HEK293 (cell line): ENCODE measurements at regions not wholly inside any gene's neighbourhood (a gene's known extent, or its start where the extent isn't known, plus 50 kb on each side); places are given as distances from the start of the nearest gene placed in this dataset.

Source experiments
- MEIS1 ChIP-seq: sonication (generic); formaldehyde crosslinking; IDR thresholded peaks from 2 replicates; pipeline ENCODE4 v1.8.1; 2022; ENCODE audit warnings: missing genetic modification reagents, mild to moderate bottlenecking, borderline replicate concordance
- OVOL3 ChIP-seq: fragments of 450-650 bp; formaldehyde crosslinking; IDR thresholded peaks from 2 replicates; pipeline ENCODE4 v1.5.1; 2016; ENCODE audit warnings: missing biosample characterization, missing genetic modification characterization
- PATZ1 ChIP-seq: fragments of 450-650 bp; formaldehyde crosslinking; IDR thresholded peaks from 2 replicates; pipeline ENCODE4 v1.5.1; 2016; ENCODE audit warnings: missing biosample characterization, missing genetic modification characterization
- REPIN1 ChIP-seq: fragments of 450-650 bp; formaldehyde crosslinking; IDR thresholded peaks from 2 replicates; pipeline ENCODE4 v1.5.1; 2017; ENCODE audit warnings: missing biosample characterization, missing genetic modification characterization, low read depth
- ZBTB21 ChIP-seq: fragments of 450-650 bp; formaldehyde crosslinking; IDR thresholded peaks from 2 replicates; pipeline ENCODE4 v1.5.1; 2017; ENCODE audit warnings: missing biosample characterization, missing genetic modification characterization
- ZNF624 ChIP-seq: fragments of 450-650 bp; formaldehyde crosslinking; IDR thresholded peaks from 2 replicates; pipeline ENCODE4 v1.5.1; 2017; ENCODE audit warnings: missing biosample characterization, missing genetic modification characterization
- TF ChIP-seq, protein P1 (sequence below): sonication (generic); formaldehyde crosslinking; IDR thresholded peaks from 2 replicates; pipeline ENCODE4 v1.8.1; 2022; ENCODE audit warnings: mild to moderate bottlenecking, moderate library complexity, missing genetic modification reagents

DNA sequence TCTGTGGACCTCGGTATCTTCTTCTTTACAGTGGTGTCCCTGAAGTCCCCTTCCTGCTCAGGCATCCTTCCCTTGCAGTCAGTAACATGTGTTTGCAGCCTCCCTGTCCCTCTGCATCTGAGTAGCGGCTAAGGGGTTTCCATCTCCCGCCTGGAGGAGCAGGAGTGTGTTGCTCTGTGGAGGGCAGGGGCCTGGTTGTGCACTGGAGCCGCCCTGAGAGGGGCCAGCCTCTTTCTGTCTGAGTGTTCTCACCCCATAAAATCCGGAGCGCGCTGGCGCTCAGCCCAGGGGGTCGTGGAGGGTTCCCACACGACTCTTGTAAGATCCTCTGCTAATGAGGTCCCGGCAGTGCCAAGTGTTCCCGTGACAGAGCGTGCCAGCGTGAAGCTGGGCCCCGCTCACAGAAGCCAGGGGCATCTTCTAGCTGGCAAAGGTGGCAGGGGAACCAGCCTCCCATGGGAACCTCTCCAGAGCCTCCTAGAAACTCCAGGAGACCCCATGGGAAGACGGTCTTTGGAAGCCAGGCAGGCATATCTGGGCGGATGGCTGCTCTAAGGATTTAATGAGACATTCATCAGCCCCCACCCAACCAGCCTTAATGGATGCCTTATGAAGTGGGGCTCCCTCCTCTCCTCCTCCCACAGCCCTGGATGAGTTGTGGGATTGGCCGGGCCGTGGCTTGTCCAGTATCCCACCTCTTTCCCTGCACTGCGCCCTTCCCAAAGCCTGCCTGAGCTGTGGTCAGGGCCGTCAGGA, 91.4 kb upstream of the GSE1 start:
- TF ChIP-seq MEIS1 (CRISPR knock-in tag) (no peak), ZNF624 (tag by site-specific recombination) (no peak), REPIN1 (tag by site-specific recombination) (no peak), OVOL3 (tag by site-specific recombination) (no peak), PATZ1 (tag by site-specific recombination) (no peak), ZBTB21 (tag by site-specific recombination) (no peak)
- TF ChIP-seq, protein P1, sequence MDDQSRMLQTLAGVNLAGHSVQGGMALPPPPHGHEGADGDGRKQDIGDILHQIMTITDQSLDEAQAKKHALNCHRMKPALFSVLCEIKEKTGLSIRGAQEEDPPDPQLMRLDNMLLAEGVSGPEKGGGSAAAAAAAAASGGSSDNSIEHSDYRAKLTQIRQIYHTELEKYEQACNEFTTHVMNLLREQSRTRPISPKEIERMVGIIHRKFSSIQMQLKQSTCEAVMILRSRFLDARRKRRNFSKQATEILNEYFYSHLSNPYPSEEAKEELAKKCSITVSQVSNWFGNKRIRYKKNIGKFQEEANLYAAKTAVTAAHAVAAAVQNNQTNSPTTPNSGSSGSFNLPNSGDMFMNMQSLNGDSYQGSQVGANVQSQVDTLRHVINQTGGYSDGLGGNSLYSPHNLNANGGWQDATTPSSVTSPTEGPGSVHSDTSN, result no peak
